ENCODE measurements at regions not wholly inside any gene's neighbourhood (a gene's known extent, or its start where the extent isn't known, plus 50 kb on each side); places are given as distances from the start of the nearest gene placed in this dataset.

GRCh38 chr22:22710719-22711531 is 66.5 kb downstream of the GGTLC2 start:
- no peak for DNase-seq (ENCODE audit: low read depth, low spot score)
- ChIA-PET CTCF (interaction anchor here (0.9 to 3.0 kb wide), 8 partner anchors 9 to 45 kb away, joined by 3 to 22 read pairs (median 4); no protein-coding TSS in a partner anchor), POLR2A (no interaction called here)
- peak; percentile 85 for TF ChIP-seq CTCF (IDR thresholded peaks at IDR 0.05; ENCODE audit: insufficient read depth, low read length, missing control alignments)
- H3K4me3 ChIP-seq (ENCODE audit: low read depth, low read length): no peak overlapping the region

DNA sequence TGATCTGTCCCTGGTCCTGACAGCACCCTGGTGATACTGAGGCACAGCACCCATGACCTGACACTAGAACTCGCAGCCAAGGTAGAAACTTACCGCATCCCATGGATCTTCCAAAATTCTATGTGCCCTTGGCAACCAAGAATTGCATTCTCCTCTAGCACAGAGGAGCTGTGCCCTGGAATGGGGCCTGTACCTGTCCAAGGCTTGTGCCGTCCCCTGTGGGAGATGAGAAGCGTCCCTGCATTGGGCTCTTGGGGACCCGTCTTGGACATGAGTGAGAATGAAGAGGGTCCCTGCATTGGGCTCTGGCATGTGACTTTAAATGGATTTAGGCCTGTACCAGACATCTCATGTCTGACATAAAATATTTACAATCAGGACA is 67.1 kb downstream of the GGTLC2 start:
- no peak for TF ChIP-seq CTCF (IDR thresholded peaks at IDR 0.05; ENCODE audit: insufficient read depth, low read length, missing control alignments)
- no peak for DNase-seq (ENCODE audit: low read depth, low spot score)
- no peak overlapping the region for H3K4me3 ChIP-seq (ENCODE audit: low read depth, low read length)
- ChIA-PET POLR2A (no interaction called here), CTCF (interaction anchor here (0.9 to 1.2 kb wide), 3 partner anchors 8 to 31 kb away, joined by 3 read pairs; no protein-coding TSS in a partner anchor)

DNA sequence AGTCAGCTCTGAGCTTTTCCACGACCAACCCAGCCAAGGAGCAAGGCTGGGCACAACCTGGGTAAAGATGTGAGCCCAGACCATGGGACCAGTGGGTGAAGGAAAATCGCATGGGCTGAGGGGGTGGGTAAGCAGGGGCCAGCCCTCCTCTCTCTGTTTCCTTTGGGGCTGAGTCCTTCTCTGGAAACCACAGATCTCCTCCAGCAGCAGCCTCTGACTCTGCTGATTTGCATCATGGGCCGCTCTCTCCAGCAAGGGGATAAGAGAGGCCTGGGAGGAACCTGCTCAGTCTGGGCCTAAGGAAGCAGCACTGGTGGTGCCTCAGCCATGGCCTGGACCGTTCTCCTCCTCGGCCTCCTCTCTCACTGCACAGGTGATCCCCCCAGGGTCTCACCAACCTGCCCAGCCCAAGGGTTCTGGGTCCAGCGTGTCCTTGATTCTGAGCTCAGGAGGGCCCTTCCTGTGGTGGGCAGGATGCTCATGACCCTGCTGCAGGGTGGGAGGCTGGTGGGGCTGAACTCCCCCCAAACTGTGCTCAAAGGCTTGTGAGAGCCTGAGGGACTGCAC is 67.8 kb downstream of the GGTLC2 start:
- CTCF ChIA-PET: interaction anchor here (0.9 to 1.2 kb wide), 3 partner anchors 9 to 30 kb away, joined by 3 read pairs; no protein-coding TSS in a partner anchor

DNA sequence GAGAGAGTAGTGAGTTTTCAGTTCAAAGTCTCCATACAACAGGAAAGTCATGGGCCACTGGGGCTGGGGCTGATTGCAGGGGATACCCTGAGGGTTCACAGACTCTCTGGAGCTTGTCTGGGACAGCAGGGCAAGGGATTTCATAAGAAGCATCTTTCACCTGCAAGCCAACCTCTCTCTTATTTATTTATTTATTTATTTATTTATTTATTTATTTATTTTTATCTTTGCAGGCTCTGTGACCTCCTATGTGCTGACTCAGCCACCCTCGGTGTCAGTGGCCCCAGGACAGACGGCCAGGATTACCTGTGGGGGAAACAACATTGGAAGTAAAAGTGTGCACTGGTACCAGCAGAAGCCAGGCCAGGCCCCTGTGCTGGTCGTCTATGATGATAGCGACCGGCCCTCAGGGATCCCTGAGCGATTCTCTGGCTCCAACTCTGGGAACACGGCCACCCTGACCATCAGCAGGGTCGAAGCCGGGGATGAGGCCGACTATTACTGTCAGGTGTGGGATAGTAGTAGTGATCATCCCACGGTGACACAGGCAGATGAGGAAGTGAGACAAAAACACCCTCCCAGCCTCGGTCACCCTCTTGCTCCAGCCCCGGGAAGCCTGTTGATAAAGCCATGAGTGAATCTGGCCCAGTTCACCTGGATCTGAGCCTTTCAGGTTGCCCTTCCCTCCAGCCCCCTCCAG is 68.4 kb downstream of the GGTLC2 start:
- ChIA-PET CTCF (interaction anchor here (1.1 kb wide), 1 partner anchor 41 kb away, joined by 3 read pairs; no protein-coding TSS in a partner anchor), POLR2A (no interaction called here)
- no peak for DNase-seq (ENCODE audit: low read depth, low spot score)
- H3K4me3 ChIP-seq (ENCODE audit: low read depth, low read length): no peak overlapping the region
- TF ChIP-seq CTCF (IDR thresholded peaks at IDR 0.05; ENCODE audit: insufficient read depth, low read length, missing control alignments): no peak

More for the DNA sequence above, 67.8 kb downstream of the GGTLC2 start:
- no peak for TF ChIP-seq CTCF (IDR thresholded peaks at IDR 0.05; ENCODE audit: insufficient read depth, low read length, missing control alignments)
- POLR2A ChIA-PET: no interaction called here
- H3K4me3 ChIP-seq (ENCODE audit: low read depth, low read length): no peak overlapping the region
- no peak for DNase-seq (ENCODE audit: low read depth, low spot score)

GRCh38 chr22:22713416-22713815 is 69.0 kb downstream of the GGTLC2 start:
- no peak for DNase-seq (ENCODE audit: low read depth, low spot score)
- POLR2A ChIA-PET: no interaction called here
- no peak for TF ChIP-seq CTCF (IDR thresholded peaks at IDR 0.05; ENCODE audit: insufficient read depth, low read length, missing control alignments)
- no peak overlapping the region for H3K4me3 ChIP-seq (ENCODE audit: low read depth, low read length)
- CTCF ChIA-PET: interaction anchor here (1.1 kb wide), 1 partner anchor 40 kb away, joined by 3 read pairs; no protein-coding TSS in a partner anchor

Measured in AG04449 (cell line).